Prostate gland (tissue), 2 donors: ENCODE measurements at regions not wholly inside any gene's neighbourhood (a gene's known extent, or its start where the extent isn't known, plus 50 kb on each side); places are given as distances from the start of the nearest gene placed in this dataset.

Experiments used
- DNase-seq: peaks from one replicate; pipeline ENCODE4 v3.0.0-alpha.2; 2019; ENCODE audit warnings: low spot score
- H3K27ac ChIP-seq, 2 donors: fragments of 200-600 bp; sonication (generic); 2 replicates each; pipeline ENCODE4 v1.5.1; 2017 to 2019
- H3K27me3 ChIP-seq: fragments of 200-600 bp; sonication (generic); replicated peaks from 2 replicates; pipeline ENCODE4 v1.5.1; 2019; ENCODE audit not compliant: insufficient read depth
- H3K36me3 ChIP-seq, 2 donors: fragments of 200-600 bp; sonication (generic); 1 replicate in 1 of 2; 2 replicates in 1 of 2; pipeline versions ENCODE4 v1.5.1 to v1.8.1; 2017 to 2019
- H3K4me1 ChIP-seq: fragments of 200-600 bp; sonication (generic); replicated peaks from 2 replicates; pipeline ENCODE4 v1.5.1; 2019
- H3K4me3 ChIP-seq, 2 donors: fragments of 200-600 bp; sonication (generic); 2 replicates each; pipeline ENCODE4 v1.5.1; 2017 to 2019
- H3K9me3 ChIP-seq: fragments of 200-600 bp; sonication (generic); 2 replicates; pipeline ENCODE4 v1.5.1; 2017
- CTCF ChIP-seq, 4 experiments: fragments of 200-600 bp in 2 of 4; fragments of 450-650 bp in 2 of 4; sonication (generic) in 2 of 4; IDR thresholded peaks; 1 replicate in 3 of 4; 2 replicates in 1 of 4; pipeline ENCODE4 v1.5.1; 2016 to 2019; ENCODE audit warnings: antibody characterized with exemption in 4 of 4, mild to moderate bottlenecking in 2 of 4, moderate library complexity in 2 of 4
- POLR2A ChIP-seq: fragments of 450-650 bp; IDR thresholded peaks from one replicate; pipeline ENCODE4 v1.6.1; 2016; ENCODE audit warnings: antibody characterized with exemption, mild to moderate bottlenecking
- POLR2AphosphoS5 ChIP-seq: sonication (generic); formaldehyde crosslinking; IDR thresholded peaks from one replicate; pipeline ENCODE4 v1.6.1; 2017; ENCODE audit warnings: antibody characterized with exemption
- WGBS: methylation state at CpG from one replicate; pipeline ENCODE4 v1.1.5; 2018; 5-methylcytosine and 5-hydroxymethylcytosine counted together
- intact Hi-C: fragments of 100-400 bp; cut with DNase I; formaldehyde crosslinking; loops from one replicate; pipeline ENCODE4 v1.14.2; 2022

GRCh38 chr7:155218276-155219153 lies 79.2 kb upstream of the INSIG1 start:
- WGBS: 86% methylated on average over 19 of the region's 20 CpGs
- no peak overlapping the region for H3K27ac ChIP-seq
- intact Hi-C loops: no loop called here
- TF ChIP-seq CTCF (IDR thresholded peaks at IDR 0.05) (no peak), POLR2A (no peak), POLR2AphosphoS5 (no peak)
- H3K4me3 ChIP-seq: no peak overlapping the region
- no peak for DNase-seq
- no peaks in the 10 kb centered on the region for H3K4me1 ChIP-seq
- H3K27me3 ChIP-seq: no peaks in the 10 kb centered on the region
- H3K9me3 ChIP-seq: no peaks in the 10 kb centered on the region
- H3K36me3 ChIP-seq: no peaks in the 10 kb centered on the region

- no peaks in the 10 kb centered on the region for H3K36me3 ChIP-seq
- intact Hi-C loops: no loop called here
- no peaks in the 10 kb centered on the region for H3K4me1 ChIP-seq
- no peak for DNase-seq
- H3K9me3 ChIP-seq: no peaks in the 10 kb centered on the region
- no peak overlapping the region for H3K4me3 ChIP-seq
- 93% methylated on average over 15 of the region's 15 CpGs for WGBS
- no peaks in the 10 kb centered on the region for H3K27me3 ChIP-seq
- TF ChIP-seq POLR2AphosphoS5: no peak
- no peak for TF ChIP-seq CTCF (IDR thresholded peaks at IDR 0.05)
- no peak for TF ChIP-seq POLR2A
- H3K27ac ChIP-seq: no peak overlapping the region
Observed at GRCh38 chr7:155219154-155219531, 78.5 kb upstream of the INSIG1 start.

GRCh38 chr7:155219947-155220769 lies 77.5 kb upstream of the INSIG1 start:
- no peak for DNase-seq
- WGBS: 80% methylated on average over 18 of the region's 18 CpGs
- Histone ChIP-seq H3K27ac (no peak overlapping the region), H3K27me3 (no peaks in the 10 kb centered on the region), H3K4me1 (peaks cover 4% of the 10 kb centered on the region), H3K36me3 (no peaks in the 10 kb centered on the region), H3K4me3 (no peak overlapping the region), H3K9me3 (no peaks in the 10 kb centered on the region)
- TF ChIP-seq POLR2A (no peak), CTCF (IDR thresholded peaks at IDR 0.05) (no peak), POLR2AphosphoS5 (no peak)
- intact Hi-C loops: no loop called here

GRCh38 chr7:155220903-155221302 lies 76.8 kb upstream of the INSIG1 start:
- intact Hi-C loops: no loop called here
- no peak for TF ChIP-seq POLR2A
- TF ChIP-seq POLR2AphosphoS5: no peak
- TF ChIP-seq CTCF (IDR thresholded peaks at IDR 0.05): no peak
- H3K4me3 ChIP-seq: no peak overlapping the region
- H3K27ac ChIP-seq: no peak overlapping the region
- H3K4me1 ChIP-seq: peaks cover 4% of the 10 kb centered on the region
- DNase-seq: no peak
- H3K36me3 ChIP-seq: no peaks in the 10 kb centered on the region
- no peaks in the 10 kb centered on the region for H3K9me3 ChIP-seq
- WGBS: 75% methylated on average over 5 of the region's 5 CpGs
- no peaks in the 10 kb centered on the region for H3K27me3 ChIP-seq
